Limb (tissue), 2 donors: ENCODE measurements at regions not wholly inside any gene's neighbourhood (a gene's known extent, or its start where the extent isn't known, plus 50 kb on each side); places are given as distances from the start of the nearest gene placed in this dataset.

ENCODE experiments used
- DNase-seq, 2 donors: peaks; one replicate each; pipeline ENCODE4 v3.0.0-alpha.2; 2016; ENCODE audit errors: extremely low spot score in 2 of 2

- DNase-seq, result no peak
Observed at GRCh38 chr6:67244037-67244436, 1391.0 kb upstream of the ADGRB3 start.

DNA sequence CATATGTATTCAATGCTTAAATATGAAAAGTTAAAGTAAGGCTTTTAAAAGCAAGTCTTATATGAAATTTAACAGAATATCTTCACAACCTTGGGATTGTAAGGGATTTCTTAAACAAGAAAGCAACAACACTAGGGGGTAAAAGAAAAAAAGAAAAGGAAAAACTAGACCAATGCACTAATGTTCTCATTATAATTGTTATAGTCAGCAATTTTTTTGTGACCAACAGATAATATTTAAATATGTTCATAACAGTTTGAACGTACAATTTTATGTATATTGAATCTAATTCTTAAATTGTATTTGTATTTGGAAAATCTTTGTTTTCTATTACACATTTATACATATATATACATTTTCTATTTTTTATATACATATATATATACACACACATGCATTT, 1397.8 kb upstream of the ADGRB3 start:
- DNase-seq, result no peak

- DNase-seq, result no peak
Observed at GRCh38 chr6:67231092-67231491, 1404.0 kb upstream of the ADGRB3 start.

DNA sequence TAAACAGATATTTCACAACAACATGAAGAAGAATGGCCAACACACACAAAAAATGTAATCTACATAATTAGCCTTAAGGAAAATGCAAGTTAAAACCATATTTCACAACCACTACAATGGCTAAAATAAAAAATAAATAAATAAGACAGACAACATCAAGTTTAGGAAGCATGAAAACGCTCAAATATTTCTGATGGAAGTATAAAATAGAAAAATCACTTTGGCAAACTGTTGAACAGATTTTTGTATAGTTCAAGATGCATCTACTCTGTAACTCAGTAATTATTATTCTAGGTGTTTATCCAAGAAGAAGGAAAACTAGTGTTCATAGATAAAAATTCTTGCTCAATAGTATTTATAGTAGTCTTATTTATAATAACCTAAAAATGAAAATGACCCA, 1410.1 kb upstream of the ADGRB3 start:
- DNase-seq, result no peak

GRCh38 chr6:67221226-67221625, 1413.9 kb upstream of the ADGRB3 start:
- DNase-seq, result no peak

DNA sequence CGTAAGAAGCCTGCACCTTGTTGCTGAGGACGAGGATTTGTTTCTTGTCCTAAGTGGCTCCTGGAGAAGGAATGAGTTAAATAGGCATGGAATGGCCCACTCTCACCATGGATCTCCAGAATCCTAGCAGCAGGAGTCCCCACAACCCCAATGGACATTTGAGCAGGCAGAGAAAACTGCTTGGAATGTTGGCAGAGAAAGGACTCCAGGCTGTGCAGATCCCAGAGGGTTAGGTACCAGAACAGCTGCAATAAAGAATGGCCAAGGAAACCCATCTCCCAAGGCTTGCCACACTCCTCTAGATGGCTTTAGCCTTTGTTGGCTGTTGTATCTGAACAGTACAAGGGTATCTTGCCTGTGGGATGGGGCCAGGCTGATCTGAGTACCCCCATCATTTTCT, 1415.7 kb upstream of the ADGRB3 start:
- no peak for DNase-seq

DNA sequence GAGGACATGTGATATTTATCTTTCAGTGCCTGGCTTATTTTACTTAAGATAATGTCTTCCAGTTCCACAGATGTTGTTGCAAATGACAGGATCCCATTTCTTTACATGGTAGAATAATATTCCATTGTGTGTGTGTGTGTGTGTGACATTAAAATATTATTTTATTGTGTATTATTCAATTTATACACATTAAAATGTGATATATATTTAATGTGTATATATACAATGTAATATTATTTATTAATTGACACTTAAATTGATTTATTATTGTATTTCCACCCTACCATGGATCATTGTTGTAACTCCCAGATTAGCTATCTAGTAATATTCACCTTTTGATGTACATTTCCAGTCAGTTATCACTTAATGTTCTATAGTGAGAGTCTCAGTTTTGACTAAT, 1422.5 kb upstream of the ADGRB3 start:
- no peak for DNase-seq

GRCh38 chr6:67210450-67210849, 1424.6 kb upstream of the ADGRB3 start:
- DNase-seq, result no peak

GRCh38 chr6:67201563-67201962, 1433.5 kb upstream of the ADGRB3 start:
- DNase-seq, result no peak

GRCh38 chr6:67200626-67201403, 1434.3 kb upstream of the ADGRB3 start:
- DNase-seq, result no peak

GRCh38 chr6:67199425-67199824, 1435.7 kb upstream of the ADGRB3 start:
- no peak for DNase-seq

GRCh38 chr6:67190733-67191132, 1444.3 kb upstream of the ADGRB3 start:
- DNase-seq, result no peak

- no peak for DNase-seq
Observed at GRCh38 chr6:67184405-67184804, 1450.7 kb upstream of the ADGRB3 start.

DNA sequence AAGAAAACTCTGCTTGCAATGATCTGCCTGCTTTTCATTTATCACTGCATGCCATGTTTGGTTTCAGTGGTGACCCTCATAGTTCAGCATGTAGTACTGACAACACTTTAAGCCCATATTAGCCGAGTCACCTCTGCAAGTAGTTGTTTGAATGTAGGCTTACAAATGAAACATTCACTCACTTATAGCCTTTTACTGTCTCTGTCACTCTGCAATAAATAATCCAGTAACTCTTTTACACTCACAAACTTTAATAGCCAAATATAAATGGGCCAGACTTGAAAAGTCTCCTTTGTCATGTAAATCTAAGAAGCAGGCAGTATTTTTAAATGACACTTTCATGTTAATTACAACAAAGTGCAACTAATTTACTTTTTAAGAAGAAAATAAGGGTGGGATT, 1460.0 kb upstream of the ADGRB3 start:
- no peak for DNase-seq

DNA sequence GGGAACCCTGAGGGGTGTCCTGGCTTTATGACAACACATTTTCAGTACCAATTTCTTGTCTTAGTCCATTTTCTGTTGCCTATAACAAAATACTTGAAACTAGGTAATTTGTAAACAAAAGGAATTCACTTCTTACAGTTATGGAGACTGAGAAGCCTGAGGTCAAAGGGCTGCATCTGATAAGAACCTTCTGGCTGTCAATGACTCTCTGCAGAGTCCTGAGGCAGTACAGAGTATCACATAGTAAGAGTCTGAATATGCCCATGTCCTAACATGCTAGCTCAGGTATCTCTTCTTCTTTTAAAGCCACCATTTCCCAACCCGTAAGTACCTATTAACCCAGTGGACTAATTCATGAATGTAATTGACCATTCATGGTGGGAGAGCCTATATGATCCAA, 1458.6 kb upstream of the EYS start:
- no peak for DNase-seq

- DNase-seq, result no peak
Observed at GRCh38 chr6:67160820-67161219, 1453.8 kb upstream of the EYS start.

DNA sequence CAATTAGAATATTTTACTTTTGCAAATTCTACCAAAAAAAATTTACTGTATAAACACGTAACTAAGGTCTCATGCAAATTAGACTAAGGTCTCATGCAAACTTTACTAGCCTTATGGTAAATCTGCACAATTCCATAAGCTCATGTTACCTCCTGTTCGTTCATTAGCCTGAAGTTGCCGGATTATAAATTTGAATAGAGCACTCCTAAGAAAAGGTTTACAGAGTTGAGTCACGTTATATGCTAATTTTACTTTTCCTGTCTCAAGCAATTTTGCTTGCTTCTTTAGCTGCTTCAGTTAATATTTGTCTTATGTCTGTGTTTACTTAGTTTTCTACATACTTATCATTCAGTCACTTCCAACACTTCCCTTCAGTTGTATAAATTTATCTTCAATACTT, 1434.0 kb upstream of the EYS start:
- no peak for DNase-seq

- no peak for DNase-seq
Observed at GRCh38 chr6:67133973-67134372, 1426.9 kb upstream of the EYS start.

- DNase-seq, result no peak
Observed at GRCh38 chr6:67131827-67132226, 1424.8 kb upstream of the EYS start.

- DNase-seq, result no peak
Observed at GRCh38 chr6:67129780-67130179, 1422.8 kb upstream of the EYS start.

DNA sequence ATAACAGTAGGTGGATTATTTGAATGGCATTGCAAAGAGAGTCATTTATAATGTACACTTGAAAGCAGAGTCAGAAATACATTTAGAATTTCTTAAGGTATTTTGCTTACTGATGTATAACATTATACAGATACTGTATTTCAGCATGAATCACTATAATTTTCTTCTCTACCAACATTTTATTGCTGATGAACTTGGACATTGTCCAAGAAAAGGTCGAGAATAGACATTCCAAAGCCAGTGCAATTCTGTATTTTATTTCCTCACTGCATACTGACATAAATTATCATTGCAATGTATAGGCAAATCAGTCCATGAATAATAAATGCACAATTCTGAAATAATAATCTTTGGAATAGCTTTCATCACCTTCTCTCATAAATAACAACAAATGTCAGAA, 1420.0 kb upstream of the EYS start:
- DNase-seq, result no peak

GRCh38 chr6:67121115-67121514, 1414.1 kb upstream of the EYS start:
- DNase-seq, result no peak

DNA sequence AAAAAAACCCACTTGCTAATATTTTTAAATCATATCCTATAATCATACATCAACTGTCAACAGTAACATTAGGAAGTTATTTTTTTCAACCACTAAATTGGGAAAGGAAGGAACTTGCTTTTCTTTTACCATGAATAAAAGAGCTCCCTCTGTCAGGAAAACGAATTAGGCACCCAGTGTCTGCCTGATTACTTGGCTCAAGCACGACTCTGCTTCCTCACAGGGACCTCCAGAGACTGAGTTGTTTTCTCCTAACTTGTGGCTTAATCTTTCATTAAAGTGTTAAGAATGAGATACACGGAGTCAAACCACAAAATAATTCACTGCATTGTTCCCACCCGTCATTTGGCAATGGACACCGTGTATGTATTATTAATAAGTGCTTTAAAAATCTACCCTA, 1405.1 kb upstream of the EYS start:
- no peak for DNase-seq

GRCh38 chr6:67102743-67103142, 1395.7 kb upstream of the EYS start:
- DNase-seq, result no peak
